ENCODE measurements at regions not wholly inside any gene's neighbourhood (a gene's known extent, or its start where the extent isn't known, plus 50 kb on each side); places are given as distances from the start of the nearest gene placed in this dataset.
"Not testable (repeated sequence)": the region's sequence is repeated elsewhere in the genome, so short reads cannot be mapped to it uniquely, and the experiment has no call there.

DNA sequence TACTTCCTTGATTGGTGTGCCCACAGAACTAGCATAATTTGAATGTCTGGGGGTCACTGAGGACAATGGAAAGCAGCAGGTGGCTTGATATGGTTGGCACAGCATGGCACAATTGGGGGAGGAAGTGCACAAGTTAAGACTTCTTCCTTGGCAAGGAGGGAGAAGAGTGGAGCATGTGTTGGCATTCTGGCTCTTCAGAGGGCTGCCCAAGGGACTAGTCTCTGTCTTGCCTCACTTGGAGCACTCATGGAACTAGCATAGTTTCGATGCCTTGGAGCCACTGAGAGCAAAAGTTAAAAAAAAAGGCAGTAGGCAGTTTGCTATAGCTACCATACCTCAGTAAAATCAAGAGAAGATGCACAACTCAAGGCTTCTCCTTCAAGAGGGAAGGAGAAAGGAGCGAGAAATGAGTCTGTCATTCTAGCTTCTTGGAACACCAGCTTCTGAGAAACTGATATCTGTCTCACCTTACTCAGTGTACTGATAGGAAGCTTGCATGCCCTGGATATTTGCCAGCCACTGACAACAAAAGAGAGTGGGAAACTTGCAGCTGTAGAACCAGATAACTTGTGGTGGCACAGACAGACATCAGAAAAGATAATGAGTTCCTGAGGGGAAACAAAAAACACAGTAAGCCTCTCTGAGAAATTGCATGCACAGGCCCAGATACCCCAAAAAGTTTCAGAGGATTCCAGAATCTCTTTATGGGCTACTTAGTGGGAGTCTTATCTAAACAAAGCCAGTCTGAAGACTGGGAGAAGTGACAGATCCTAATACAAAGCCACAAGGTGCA, 207.5 kb upstream of the SAMSN1 start:
- DNase-seq, result no peak

DNA sequence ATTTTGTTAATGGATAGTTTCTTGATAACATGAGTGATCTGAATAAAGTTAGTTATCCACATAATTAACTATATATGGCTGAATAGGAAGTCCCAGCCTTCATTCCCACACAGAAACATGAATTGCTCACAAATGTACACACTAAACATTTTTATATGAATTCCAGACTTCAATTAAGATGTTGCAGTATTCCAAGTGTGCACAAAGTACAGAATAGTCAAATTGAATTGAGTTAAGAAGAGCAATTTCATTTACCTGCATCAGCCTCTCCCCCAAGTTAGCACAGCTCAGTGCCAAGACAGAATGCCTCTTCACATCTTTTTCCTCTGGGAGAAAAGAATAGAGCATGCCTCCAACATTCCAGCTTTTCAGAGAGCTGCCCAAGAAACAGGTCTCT, 207.0 kb upstream of the SAMSN1 start:
- no peak for DNase-seq

DNA sequence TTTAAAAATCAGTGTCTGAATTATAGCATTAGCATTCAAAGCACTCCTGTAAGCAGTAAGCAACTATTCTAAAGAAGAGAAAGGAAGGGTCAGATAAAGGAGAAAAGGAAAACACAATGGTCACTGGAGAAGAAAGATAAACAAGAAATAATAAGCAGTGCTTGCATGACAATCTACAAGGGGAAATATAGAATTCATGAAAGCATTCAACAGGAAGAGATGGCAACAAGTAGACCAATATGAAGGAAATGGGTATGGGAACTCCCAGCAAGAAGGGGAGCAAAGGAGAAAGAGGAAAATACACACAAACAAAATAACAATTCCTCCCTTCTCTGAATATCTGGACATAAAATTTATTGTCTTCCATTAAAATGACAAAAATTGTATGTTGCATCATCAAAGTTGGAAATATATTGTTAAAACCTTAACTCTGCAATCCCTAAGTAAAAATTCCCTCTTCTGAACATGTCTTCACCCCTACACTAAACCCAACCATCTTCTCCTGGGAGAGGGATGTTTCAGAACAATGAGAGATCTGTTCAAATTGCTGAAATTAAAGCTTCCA, 206.3 kb upstream of the SAMSN1 start:
- DNase-seq, result no peak

DNA sequence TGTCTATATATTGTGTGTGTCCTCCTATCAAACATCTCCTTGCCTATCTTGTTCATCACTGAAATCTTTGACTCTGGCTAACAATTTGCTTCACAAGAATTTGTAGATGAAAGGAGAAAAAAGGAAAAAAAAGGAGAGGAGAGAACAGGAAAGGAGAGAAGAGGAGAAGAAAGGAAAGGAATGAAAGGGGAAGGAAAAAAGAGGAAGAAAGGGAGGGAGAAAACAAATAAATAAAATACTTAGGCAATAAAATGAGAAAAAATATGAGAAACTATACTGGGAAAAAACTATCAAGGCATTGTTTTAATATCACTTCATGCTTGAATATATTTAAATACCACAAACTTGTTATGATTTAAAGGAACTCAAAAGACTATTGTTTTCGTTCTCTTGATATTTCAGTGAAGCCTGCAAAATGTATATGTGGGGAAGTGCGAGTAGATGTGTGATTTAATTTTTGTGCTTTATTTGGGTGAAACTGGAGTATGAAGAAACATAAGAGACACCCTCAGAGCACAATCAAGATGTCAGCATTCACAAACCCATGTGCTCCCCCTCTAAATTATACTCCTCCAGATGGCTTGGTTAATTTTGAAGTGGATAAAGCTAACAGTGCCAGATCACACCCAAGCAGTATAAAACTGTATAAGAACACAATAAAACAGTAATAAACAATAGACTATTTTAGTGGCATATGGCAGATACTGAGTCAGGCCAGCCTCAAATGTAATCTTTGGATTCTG, 205.7 kb upstream of the SAMSN1 start:
- no peak for DNase-seq

DNA sequence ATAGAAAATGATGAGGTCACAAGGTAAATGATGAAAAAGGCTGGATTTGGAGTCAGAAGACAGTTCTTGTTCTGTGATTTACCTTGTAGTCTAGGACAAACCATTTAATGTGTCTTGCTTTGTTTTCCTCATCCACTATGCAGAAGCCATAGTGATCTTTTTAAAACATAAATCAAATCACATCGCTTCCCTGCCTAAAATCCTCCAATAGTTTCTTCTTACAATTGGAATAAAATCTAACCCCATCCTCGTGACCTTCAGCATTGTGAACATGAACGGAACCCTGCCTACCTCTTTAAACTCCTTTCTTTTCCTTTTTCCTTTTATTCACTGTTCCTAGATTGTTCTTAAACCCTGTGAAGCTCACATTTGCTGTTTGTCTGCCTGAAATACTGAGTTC, 204.9 kb upstream of the SAMSN1 start:
- DNase-seq, result no peak

DNA sequence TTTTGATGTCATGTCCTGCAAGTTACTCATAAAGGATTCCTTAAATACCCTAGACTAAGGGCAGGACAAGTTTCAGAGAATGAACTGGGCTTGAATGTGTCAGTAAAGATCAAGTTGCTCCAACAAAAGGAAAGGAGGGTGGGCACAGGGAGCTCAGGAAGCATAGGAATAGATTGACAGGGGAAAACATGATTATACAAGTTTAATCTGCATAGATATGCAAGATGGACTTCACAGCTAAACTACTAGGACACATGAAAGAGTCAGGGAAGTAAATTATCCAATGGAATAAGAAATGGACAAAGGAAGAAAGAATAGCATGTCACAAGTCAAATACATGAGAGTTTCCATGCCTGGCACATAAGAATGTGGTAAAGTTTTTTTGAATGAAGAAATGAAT, 203.9 kb upstream of the SAMSN1 start:
- DNase-seq, result no peak

DNA sequence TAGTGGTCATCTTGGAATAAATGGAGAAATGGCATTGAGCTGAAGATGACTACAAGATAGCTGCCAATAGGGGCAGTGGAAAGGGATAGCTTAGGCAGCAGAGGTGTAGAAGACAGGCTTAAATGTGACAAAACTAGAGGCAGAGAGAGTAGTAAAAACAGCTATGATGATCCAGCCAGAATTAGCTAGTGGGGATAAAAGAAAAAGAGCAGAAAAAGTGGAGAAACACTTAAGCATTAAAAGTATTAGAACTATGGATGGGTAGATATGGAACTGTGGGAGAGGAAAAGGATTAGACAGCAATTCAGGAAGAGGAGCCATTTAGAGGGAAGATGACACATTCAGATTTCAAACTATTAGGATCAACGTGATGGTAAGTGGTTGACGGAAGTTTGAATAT, 202.5 kb upstream of the SAMSN1 start:
- no peak for DNase-seq

DNA sequence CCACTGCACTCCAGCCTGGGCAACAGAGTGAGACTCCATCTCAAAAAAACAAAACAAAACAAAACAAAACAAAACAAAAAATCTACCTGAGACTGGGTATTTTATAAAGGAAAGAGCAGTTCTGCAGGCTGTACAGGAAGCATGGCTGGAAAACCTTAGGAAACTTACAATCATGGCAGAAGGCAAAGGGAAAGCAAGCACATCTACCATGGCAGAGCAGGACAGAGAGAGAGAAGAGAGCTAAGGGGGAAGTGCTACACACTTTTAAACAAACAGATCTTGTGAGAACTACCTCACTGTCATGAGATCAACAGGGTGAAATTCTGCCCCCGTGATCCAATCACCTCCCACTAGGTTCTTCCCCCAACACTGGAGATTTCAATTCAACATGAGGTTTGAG, 198.3 kb upstream of the SAMSN1 start:
- DNase-seq, result no peak

DNA sequence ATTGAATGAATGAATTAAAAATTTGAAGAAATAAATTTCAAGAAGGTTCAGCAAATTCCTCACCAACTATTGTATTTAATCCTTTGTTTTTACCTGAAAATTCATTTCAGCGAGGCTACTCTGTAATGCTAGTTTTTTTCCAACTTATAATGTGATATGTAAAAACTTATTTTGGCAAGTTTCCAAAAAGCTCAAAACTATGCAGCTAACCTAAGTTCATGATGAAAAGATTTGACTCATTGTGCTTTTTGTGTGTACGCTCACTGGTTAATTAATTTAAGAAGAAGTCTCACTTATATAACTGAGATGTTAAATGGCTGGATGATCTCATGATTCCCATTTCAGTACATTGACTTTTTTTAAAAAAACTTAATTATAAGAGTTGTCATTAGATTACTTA, 196.0 kb upstream of the SAMSN1 start:
- DNase-seq, result no peak

DNA sequence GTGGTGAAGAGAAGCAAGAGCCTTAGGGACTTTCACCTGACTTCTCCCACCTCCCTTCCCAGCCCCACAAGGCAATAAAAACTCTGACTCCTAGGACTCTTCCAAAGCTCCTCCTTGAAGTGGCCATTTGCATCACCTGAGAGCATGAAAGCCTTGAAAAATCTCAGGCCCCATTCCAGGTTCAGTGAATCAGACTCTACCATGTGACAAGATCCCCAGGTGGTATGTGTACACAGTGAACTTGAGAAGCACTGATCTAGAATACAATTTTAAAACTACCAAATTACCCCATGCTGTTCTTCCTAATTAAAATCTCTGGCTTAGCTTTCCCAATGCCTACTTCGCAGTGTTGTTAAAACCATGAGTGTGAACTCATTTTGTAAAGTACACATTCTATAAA, 195.1 kb upstream of the SAMSN1 start:
- DNase-seq, result no peak

DNA sequence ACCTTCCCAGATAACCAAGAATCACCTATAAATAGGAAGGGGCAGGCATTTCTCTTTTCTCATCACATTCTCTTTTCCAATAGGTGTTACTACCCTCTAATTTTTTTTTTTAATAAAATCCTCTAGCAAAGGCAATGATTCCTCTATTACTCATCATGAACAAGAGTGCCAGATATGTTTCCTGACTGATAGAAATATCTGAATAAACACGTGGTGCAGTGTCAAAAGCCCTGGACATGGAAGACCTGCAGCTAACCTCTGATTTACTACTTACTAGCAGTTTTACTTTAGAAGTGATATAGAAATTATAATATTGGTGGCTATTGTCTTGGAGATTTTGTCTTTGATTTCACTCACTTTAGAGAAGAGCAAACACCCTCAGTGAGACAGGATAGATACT, 194.6 kb upstream of the SAMSN1 start:
- no peak for DNase-seq

DNA sequence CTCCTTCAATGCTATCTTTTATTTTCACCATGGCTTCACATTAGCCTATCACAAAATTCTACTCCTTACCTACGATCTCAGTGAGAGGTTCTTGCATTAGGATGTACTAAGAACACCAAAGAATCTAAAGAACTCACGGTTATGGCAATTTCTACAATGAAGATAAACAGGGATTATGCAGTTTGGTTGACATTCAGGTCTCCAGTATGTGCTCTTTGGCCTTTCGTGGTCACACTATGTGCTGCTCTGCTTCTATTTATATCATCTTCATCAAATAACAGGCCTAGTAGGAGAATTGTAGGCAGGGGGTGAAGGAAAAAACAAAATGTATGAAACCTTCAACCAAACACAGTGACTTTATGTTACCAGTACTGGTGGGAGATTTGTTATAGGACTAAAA, 194.0 kb upstream of the SAMSN1 start:
- no peak for DNase-seq

DNA sequence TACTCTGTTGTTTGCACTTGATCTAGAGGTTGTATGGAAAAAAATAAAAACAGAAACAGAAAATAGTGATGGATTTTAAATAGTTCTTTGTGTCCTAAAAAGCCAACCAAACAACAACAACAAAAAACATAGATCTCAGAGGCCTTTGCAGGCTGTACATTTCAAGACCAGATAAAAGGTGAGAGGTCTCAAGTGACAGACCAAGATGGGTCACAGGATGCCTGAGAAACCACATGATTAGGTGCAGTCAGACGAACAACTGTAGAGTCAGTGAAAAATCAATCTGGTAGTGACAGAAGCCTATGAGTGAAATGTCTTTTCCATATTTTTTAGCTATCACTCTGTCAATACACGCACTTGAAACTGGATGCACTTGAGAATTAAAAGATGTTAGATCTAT, 193.5 kb upstream of the SAMSN1 start:
- no peak for DNase-seq

DNA sequence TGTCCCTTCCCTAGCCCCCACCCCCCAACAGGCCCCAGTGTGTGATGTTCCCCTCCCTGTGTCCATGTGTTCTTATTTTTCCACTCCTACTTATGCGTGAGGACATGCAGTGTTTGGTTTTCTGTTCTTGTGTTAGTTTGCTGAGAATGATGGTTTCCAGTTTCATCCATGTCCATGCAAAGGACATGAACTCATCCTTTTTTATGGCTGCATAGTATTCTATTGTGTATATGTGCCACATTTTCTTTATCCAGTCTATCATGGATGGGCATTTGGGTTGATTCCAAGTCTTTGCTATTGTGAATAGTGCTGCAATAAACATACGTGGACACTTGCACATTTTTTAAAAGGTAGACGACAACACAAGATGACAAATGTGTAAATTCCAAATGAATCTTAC, 192.5 kb upstream of the SAMSN1 start:
- not testable (repeated sequence) for DNase-seq

DNA sequence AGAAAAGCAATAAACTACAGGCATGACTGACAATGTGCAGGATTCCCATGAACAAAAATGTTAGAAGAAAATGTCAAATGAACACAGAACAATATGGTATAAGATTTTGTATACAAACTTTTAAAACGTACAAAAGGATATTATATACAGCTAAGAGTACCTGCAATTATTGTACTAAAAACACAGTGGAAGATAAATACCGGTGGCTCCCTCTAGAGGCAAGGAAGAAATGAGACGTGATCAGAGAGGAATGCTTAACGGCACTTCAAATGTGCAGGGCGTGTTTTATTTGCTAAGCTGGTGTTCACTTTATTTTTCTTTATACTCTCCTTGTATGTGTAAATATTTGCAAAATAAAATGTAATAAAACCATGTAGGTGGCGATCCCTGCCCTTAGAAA, 191.8 kb upstream of the SAMSN1 start:
- DNase-seq, result peak; percentile 65

DNA sequence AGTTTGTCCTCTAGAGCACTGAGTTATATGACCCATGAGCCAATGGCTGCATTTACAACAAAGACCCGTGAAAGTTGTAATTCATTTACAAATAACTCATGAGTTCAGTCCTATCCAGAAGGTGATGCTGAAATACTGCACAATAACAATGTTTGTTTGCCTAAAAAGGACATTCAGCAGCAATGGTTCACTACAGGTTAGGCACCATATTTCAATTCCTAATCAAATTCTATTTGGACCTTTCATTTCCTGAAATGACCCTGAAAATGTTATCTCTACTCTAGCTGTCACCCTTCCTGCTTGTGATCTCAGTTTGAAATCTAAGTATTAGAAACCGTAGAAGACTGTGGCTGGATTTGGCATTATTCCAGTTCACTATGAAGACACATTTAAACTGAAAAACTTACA, 191.2 kb upstream of the SAMSN1 start:
- DNase-seq, result no peak

DNA sequence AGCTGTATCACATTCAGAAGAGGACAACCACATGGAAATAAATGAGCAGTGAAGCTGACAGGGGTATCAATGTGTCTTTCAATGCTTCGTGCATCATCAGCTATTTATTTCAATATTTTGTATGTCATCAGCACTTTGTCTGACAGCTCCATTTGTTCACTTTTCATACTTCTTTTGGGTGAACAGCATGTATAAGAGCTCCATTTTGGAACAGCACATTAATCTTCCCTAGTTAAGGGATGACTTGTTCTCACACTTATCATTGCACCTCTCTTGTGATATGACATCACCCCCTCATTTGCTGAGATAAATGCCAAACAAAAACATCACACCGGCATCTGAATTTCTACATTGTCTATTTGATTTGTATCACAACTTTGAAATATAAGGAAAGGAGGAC, 190.6 kb upstream of the SAMSN1 start:
- no peak for DNase-seq

DNA sequence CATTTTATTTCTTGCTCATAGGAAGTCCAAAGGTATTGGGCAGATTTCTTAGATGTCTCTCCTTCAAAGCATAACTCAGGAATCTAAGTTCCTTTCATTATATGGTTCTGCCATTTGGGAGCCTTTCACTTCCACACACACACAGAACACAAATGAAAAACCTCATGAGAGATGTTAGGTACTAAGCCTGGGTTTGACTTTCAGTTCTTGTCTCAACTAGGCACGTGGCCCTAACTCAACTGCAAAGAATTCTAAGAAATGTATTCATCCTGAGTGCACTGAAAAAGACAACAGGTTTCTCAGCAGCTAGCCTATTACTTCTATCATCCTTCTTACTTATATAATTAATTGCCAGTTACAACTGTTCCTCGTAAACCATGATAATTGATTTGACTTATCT, 190.0 kb upstream of the SAMSN1 start:
- DNase-seq, result no peak

DNA sequence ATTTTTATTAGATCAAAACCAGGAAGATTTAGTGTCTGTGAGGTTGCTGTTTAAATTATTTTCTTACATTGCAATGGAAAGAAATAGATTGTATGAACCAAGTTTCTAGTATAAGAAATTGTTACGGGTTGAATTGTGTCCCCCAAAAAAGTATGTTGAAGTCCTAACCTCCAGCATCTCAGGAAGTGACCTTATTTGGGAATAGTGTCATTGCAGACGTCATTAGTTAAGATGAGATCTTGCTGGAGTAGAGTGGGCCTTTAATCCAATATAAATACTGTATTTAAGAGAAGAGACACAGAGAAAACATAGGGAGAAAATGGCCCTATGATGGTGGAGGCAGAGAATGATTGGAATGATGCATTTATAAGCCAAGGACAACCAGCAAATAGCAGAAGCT, 188.7 kb upstream of the SAMSN1 start:
- no peak for DNase-seq

DNA sequence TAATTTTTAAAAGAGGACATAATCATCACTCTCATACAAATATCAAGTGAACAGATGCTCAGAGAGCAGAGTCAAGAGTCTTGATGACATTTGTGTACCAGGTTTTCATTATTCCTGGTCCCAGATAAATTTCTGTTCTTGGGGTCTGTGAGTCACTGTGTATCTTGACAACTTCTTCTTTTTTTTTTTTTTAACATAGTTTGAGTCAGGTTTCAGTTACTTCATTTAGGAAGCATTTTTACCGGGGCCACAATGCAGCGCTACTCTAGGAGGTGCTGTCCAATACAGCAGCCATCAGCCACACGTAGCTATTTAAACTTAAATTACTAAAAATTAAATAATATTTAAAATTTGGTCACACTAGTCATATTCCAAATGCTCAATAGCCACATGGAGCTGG, 188.1 kb upstream of the SAMSN1 start:
- no peak for DNase-seq

DNA sequence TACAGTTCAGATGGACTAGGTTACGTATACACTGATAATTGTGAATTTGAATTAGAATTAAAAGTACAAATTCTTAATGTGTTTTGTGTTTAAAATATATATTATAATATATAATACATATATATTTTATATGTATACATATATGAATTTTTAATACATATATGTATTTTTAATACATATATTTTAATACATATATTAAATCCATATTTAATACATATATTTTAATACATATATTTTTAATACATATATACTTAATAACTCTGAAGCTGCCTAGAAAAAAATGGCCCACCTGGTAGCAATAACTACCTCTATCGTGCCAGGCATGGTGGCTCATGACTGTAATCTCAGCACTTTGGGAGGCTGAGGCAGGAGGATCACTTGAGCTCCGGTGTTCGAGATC, 179.1 kb upstream of the SAMSN1 start:
- no peak for DNase-seq

DNA sequence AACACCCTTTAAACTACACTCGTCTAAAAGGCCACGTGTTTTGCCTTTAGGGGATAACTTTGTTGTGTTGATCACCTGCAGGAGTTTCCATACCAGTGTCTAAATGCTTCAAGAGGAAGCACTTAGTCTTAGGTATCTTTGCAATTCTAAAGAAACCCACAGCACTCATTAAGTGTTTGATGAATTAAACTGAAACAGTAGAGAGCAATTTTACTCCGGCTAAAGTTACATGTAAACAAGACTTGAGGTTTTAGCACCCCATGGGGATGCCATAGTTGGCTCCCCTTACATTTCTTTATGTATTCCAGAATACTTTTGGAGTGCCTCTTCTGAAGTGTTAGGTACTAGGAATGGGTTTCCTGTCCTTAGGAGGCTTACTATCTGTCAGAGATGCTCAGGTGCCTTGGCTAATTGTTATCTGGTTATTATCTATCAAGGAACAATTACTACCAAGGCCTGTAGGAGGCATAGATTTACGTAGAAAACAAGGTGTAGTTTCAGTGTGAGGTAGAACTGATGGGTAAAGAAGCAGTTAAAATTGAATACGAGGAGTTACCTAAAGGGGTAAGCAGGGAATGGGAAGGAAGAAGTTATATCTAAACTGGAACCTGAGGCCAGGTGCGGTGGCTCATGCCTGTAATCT, 176.8 kb upstream of the SAMSN1 start:
- no peak for DNase-seq

DNA sequence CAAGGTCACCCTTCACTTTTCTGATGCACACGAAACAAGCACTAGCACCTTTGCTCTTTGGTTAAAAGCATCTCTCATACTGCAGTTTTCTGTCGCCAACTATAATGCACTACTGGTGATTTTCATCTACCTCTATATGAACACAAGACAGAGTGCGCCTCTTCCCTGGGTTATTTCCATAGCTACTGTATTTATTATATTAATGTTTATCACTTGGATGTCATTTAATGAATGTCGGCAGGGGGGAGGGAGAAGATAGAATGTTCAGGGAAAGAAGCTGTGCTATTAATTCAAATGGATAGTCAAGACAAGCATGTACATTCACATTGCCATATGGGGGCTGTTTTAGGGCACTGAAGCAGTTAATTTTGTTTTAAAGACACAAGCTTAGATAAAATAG, 174.1 kb upstream of the SAMSN1 start:
- DNase-seq, result no peak

DNA sequence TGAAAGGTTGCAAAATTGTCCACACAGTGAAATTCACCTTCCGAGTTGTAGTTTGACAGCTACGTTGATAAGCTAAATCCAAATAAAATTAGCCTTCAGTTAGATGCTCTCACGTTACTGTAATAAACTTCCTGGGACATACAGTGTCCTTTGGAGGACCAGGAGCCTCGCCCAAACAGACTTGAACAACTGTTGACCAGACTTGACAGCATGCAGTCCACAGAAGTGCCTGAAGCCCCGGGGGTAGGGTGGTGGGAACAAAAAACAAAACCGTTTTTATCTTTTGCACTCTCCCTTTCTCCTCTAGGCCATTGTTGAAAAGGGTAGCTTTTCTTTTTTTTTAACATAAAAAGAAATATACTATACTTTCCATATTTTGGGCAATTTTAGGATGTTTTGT, 172.8 kb upstream of the SAMSN1 start:
- DNase-seq, result no peak

Data from activated effector memory CD4-positive, alpha-beta T cell treated with anti-CD3 and anti-CD28 coated beads, Interleukin-2, amount 50 U/mL, for 16 hours (primary cell).